ENCODE measurements at regions not wholly inside any gene's neighbourhood (a gene's known extent, or its start where the extent isn't known, plus 50 kb on each side); places are given as distances from the start of the nearest gene placed in this dataset.

DNA sequence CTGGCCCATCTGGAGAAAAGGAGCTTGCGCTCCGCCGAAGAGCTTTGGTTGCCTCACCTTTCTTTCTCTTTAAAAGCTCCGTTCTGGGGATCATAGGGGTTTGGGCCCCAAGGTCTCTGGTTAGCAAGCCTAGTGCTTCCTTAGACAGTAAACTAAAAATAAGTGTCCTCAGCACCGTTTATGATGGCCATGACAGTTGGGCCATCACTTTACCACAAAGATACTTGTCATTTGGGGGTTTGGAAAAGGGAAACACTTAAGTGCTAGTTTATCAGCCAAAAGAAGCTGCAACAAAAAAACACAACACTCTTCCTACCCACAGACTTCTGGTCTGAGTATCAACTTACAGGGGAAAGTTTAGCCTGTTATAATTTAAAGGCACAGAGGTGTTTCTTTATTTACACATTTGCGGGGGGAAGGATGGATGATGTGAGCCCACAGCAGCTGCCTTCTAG lies 88.4 kb upstream of the CD44 start:
- peaks cover 18% of the 10 kb centered on the region for H3K9me3 Mint-ChIP-seq
- H3K27ac Mint-ChIP-seq = peak overlapping the region; percentile 81
- peak overlapping the region; percentile 61 for H3K4me3 Mint-ChIP-seq
- TF ChIP-seq, protein P1, sequence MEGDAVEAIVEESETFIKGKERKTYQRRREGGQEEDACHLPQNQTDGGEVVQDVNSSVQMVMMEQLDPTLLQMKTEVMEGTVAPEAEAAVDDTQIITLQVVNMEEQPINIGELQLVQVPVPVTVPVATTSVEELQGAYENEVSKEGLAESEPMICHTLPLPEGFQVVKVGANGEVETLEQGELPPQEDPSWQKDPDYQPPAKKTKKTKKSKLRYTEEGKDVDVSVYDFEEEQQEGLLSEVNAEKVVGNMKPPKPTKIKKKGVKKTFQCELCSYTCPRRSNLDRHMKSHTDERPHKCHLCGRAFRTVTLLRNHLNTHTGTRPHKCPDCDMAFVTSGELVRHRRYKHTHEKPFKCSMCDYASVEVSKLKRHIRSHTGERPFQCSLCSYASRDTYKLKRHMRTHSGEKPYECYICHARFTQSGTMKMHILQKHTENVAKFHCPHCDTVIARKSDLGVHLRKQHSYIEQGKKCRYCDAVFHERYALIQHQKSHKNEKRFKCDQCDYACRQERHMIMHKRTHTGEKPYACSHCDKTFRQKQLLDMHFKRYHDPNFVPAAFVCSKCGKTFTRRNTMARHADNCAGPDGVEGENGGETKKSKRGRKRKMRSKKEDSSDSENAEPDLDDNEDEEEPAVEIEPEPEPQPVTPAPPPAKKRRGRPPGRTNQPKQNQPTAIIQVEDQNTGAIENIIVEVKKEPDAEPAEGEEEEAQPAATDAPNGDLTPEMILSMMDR (IDR thresholded peaks at IDR 0.05) = no peak
- ChIA-PET CTCF (interaction anchor here (1.0 to 1.4 kb wide), 6 partner anchors 9 to 91 kb away, joined by 3 to 5 read pairs (median 4); no protein-coding TSS in a partner anchor), POLR2A (interaction anchor here (0.7 to 1.8 kb wide), 5 partner anchors 13 to 96 kb away, joined by 3 to 6 read pairs (median 4); partner anchors contain the start of gene CD44)
- ATAC-seq (peak; percentile 15), DNase-seq (no peak)
- no peaks in the 10 kb centered on the region for H3K27me3 Mint-ChIP-seq
- H3K4me1 Mint-ChIP-seq (ENCODE audit: low read depth) = peaks cover 63% of the 10 kb centered on the region
- intact Hi-C loops (cut with micrococcal nuclease) = no loop called here
- peaks cover 23% of the 10 kb centered on the region for H3K36me3 Mint-ChIP-seq (ENCODE audit: low read depth)

DNA sequence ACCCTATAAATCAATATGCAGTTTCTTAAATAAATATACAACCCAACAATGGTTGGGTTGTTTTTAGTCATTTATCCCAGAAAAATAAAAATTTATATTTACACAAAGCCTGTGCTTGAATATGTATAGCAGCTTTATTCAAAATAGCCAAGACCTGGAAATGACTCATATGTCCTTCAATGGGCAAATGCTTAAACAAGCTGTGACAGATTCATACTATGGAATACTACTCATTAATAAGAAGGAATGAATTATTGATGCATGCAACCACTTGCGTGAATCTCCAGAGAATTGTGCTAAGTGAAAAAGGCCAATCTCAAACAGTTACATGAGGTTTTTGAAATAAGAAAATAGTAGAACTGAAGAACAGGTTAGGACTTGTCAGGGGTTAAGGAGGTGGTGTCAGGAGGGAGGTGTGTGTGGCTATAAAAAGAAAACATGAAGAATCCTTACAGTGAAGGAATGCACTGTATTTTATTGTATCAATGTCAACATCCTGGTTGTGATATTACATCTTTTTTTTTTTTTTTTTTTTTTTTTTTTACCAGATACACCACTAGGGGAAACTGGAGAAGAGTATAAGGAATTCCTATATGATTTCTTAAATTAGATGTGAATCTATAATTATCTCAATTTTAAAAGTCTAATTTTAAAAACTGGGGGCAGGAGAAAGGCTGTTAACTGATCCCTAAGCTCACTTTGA lies 82.4 kb upstream of the CD44 start:
- Mint-ChIP-seq H3K4me3 (no peak overlapping the region), H3K27ac (no peak overlapping the region), H3K4me1 (ENCODE audit: low read depth) (peaks cover 38% of the 10 kb centered on the region), H3K9me3 (peaks cover 24% of the 10 kb centered on the region), H3K27me3 (no peaks in the 10 kb centered on the region), H3K36me3 (ENCODE audit: low read depth) (peaks cover 14% of the 10 kb centered on the region)
- ATAC-seq (no peak), DNase-seq (no peak)
- TF ChIP-seq, protein P1 (IDR thresholded peaks at IDR 0.05) = no peak
- ChIA-PET CTCF (interaction anchor here (0.6 to 2.2 kb wide), 4 partner anchors 9 to 44 kb away, joined by 3 to 8 read pairs (median 5); no protein-coding TSS in a partner anchor), POLR2A (interaction anchor here (0.6 kb wide), 1 partner anchor 14 kb away, joined by 3 read pairs; no protein-coding TSS in a partner anchor)
- intact Hi-C loops (cut with micrococcal nuclease) = no loop called here

DNA sequence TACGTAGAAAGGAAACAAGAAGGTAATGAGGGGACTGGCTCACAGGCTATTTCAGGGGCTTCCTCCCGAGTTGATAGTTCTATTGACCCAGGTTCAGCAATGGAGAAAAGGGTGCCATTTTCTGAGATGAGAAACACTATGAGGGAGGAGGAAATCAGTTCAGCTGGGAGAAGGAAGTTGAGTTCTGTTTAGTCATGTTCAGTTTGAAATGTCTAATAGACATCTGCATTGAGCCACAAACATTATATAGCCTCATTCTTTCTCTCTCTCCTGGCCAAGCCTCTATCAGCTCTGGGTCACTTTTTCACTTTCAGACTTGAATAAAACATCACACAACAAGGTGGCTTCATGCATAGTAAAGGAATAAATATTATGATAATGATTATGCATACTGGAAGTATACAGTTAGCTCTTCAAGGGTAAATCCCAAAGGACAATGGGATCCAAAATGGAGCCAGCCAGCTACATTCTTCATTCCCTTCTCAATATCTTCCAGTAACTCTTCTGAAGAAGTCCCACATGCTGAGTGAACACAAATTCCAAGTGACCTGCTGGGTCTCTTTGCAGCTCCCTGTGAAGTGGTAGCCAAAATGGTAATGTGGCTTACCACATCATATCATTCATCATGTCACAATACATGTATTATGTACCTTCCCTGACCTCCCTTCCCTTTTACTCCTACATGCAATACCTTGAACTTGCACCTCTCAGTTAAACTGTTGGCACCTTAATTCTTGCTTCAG lies 80.9 kb upstream of the CD44 start:
- CTCF ChIA-PET = interaction anchor here (1.1 to 2.5 kb wide), 6 partner anchors 11 to 68 kb away, joined by 3 to 11 read pairs (median 4); no protein-coding TSS in a partner anchor
- peaks cover 24% of the 10 kb centered on the region for H3K9me3 Mint-ChIP-seq
- ATAC-seq (peak; percentile 35), DNase-seq (no peak)
- H3K36me3 Mint-ChIP-seq (ENCODE audit: low read depth) = peaks cover 14% of the 10 kb centered on the region
- no peak overlapping the region for H3K27ac Mint-ChIP-seq
- peaks cover 30% of the 10 kb centered on the region for H3K4me1 Mint-ChIP-seq (ENCODE audit: low read depth)
- H3K4me3 Mint-ChIP-seq = no peak overlapping the region
- TF ChIP-seq, protein P1 (IDR thresholded peaks at IDR 0.05) = no peak
- POLR2A ChIA-PET = interaction anchor here (0.9 to 1.6 kb wide), 5 partner anchors 11 to 88 kb away, joined by 3 to 9 read pairs (median 4); no protein-coding TSS in a partner anchor
- intact Hi-C loops (cut with micrococcal nuclease) = no loop called here
- no peaks in the 10 kb centered on the region for H3K27me3 Mint-ChIP-seq

DNA sequence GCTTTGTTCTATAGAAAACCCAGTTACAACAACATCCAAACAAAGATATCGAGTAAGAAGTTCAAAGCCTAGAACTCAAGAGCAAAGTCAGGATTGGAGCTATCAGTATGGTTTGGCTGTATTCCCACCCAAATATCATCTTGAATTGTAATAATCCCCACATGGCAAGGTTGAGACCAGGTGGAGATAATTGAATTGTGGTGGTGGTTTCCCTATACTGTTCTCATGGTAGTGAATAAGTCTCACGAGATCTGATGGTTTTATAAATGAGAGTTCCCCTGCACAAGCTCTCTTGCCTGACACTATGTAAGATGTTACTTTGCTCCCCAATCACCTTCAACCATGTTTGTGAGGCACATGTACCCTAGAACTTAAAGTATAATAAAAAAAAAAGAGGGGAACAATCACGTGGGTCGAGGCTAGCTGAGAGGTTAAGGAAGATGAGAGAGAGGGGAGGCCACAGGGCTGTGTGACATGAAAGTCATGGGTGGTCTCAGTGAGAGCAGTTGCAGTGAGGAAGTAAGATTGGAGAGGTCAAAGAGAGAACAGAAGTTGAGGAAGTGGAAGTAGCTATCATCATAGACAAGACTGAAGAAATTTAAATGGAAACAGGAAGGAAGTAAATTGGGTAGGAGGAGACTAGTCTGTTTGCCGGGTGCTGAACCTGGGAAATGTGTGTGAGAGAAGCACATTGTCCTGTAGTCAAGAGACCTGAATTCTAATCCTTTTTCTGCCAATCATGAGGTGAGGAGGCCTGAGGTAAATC lies 80.1 kb upstream of the CD44 start:
- CTCF ChIA-PET = interaction anchor here (1.1 to 2.5 kb wide), 6 partner anchors 8 to 68 kb away, joined by 3 to 11 read pairs (median 4); no protein-coding TSS in a partner anchor
- intact Hi-C loops (cut with micrococcal nuclease) = no loop called here
- Mint-ChIP-seq H3K36me3 (ENCODE audit: low read depth) (peaks cover 14% of the 10 kb centered on the region), H3K27ac (peak overlapping the region; percentile 92), H3K4me3 (peak overlapping the region; percentile 33), H3K27me3 (no peaks in the 10 kb centered on the region), H3K9me3 (peaks cover 24% of the 10 kb centered on the region), H3K4me1 (ENCODE audit: low read depth) (peaks cover 30% of the 10 kb centered on the region)
- peak; percentile 49 for ATAC-seq
- DNase-seq = no peak
- TF ChIP-seq, protein P1 (IDR thresholded peaks at IDR 0.05) = no peak
- POLR2A ChIA-PET = interaction anchor here (0.6 to 1.6 kb wide), 6 partner anchors 11 to 87 kb away, joined by 3 to 9 read pairs (median 4); no protein-coding TSS in a partner anchor

Measured in activated CD8-positive, alpha-beta T cell treated with anti-CD3 and anti-CD28 coated beads for 36 hours (primary cell).